ENCODE measurements at regions not wholly inside any gene's neighbourhood (a gene's known extent, or its start where the extent isn't known, plus 50 kb on each side); places are given as distances from the start of the nearest gene placed in this dataset.

- H3K9me3 ChIP-seq (ENCODE audit: control insufficient read depth in 1 of 2, insufficient read depth in 1 of 2, low read depth in 1 of 2, low read length in 2 of 2): no peaks in the 10 kb centered on the region
- DNase-seq (ENCODE audit: low read depth, low spot score) (no peak), ATAC-seq (no peak)
- ChIA-PET RAD21 (ENCODE audit: low non-redundant PET in 1 of 2, low total read pairs in 2 of 2, uncharacterized antibody in 2 of 2, unreplicated experiment in 2 of 2) (no interaction called here), CTCF (interaction anchor here (1.5 to 5.0 kb wide), 2 partner anchors 9 to 35 kb away, joined by 6 to 35 read pairs; no protein-coding TSS in a partner anchor), POLR2A (no interaction called here)
- no peaks in the 10 kb centered on the region for H3K4me1 ChIP-seq (ENCODE audit: control insufficient read depth in 1 of 2, insufficient read depth in 2 of 2, low read length in 2 of 2)
- H3K4me2 ChIP-seq (ENCODE audit: low read length): no peak overlapping the region
- no peaks in the 10 kb centered on the region for H3K9me2 ChIP-seq (ENCODE audit: insufficient read depth)
- TF ChIP-seq TCF7L2 (IDR thresholded peaks at IDR 0.05; ENCODE audit: borderline replicate concordance, extremely low read depth, insufficient read depth, insufficient read length): no peak
- no peak for TF ChIP-seq ATF3 (IDR thresholded peaks at IDR 0.05)
- TF ChIP-seq JUND (IDR thresholded peaks at IDR 0.05): no peak
- no peak for TF ChIP-seq SP1 (IDR thresholded peaks at IDR 0.05; ENCODE audit: low read depth)
- TF ChIP-seq SRF (IDR thresholded peaks at IDR 0.05; ENCODE audit: low read depth): no peak
- TF ChIP-seq ZNF274 (IDR thresholded peaks at IDR 0.05; ENCODE audit: low read depth, low read length): no peak
- no peak for TF ChIP-seq ZBTB33 (IDR thresholded peaks at IDR 0.05; ENCODE audit: extremely low read depth, insufficient replicate concordance, low read length)
- no peak for TF ChIP-seq YY1 (IDR thresholded peaks at IDR 0.05; ENCODE audit: extremely low read depth, insufficient replicate concordance, low read depth, low read length)
- no peak for TF ChIP-seq POLR2AphosphoS5 (IDR thresholded peaks at IDR 0.05; ENCODE audit: low read depth, low read length)
- no peak for TF ChIP-seq CBX3 (IDR thresholded peaks at IDR 0.05; ENCODE audit: low read depth)
- no peak for TF ChIP-seq ZFX (IDR thresholded peaks at IDR 0.05)
- no peak for TF ChIP-seq FOSL1 (IDR thresholded peaks at IDR 0.05; ENCODE audit: low read depth)
- TF ChIP-seq SIN3A (IDR thresholded peaks at IDR 0.05; ENCODE audit: low read depth): no peak
- TF ChIP-seq REST (IDR thresholded peaks at IDR 0.05; ENCODE audit: low read depth): no peak
- TF ChIP-seq ELF1 (IDR thresholded peaks at IDR 0.05; ENCODE audit: borderline replicate concordance, low read depth): no peak
- no peak for TF ChIP-seq CTCF (IDR thresholded peaks at IDR 0.05 in 2 of 3, conservative IDR thresholded peaks at IDR 0.05 in 1 of 3; ENCODE audit: borderline replicate concordance in 1 of 3, insufficient read depth in 1 of 3, low read depth in 2 of 3, low read length in 2 of 3)
- no peak for TF ChIP-seq EGR1 (IDR thresholded peaks at IDR 0.05; ENCODE audit: low read depth)
- no peak for TF ChIP-seq RAD21 (IDR thresholded peaks at IDR 0.05; ENCODE audit: low read depth)
- H2AFZ ChIP-seq (ENCODE audit: low read depth, low read length, poor library complexity, severe bottlenecking): no peak overlapping the region
- H3K27me3 ChIP-seq (ENCODE audit: insufficient read depth, low read length): peaks cover 29% of the 10 kb centered on the region
- H3K9ac ChIP-seq (ENCODE audit: low read length): no peak overlapping the region
- intact Hi-C loops (cut with micrococcal nuclease): no loop called here
- H3K27ac ChIP-seq (ENCODE audit: low read depth, low read length): no peak overlapping the region
- H3K79me2 ChIP-seq (ENCODE audit: insufficient read depth, low read length): no peaks in the 10 kb centered on the region
- no peaks in the 10 kb centered on the region for H3K36me3 ChIP-seq (ENCODE audit: control insufficient read depth in 1 of 2, insufficient read depth in 2 of 2, low read length in 2 of 2)
- H3K4me3 ChIP-seq (replicated peaks in 1 of 2; ENCODE audit: low read depth in 1 of 2, low read length in 2 of 2): no peak overlapping the region
- no peaks in the 10 kb centered on the region for H4K20me1 ChIP-seq (ENCODE audit: insufficient read depth)
- BruUV-seq (replicated peaks): no TSS peak
Observed at GRCh38 chr11:36738292-36738861, 140.3 kb upstream of the RAG2 start.
